ENCODE measurements at regions not wholly inside any gene's neighbourhood (a gene's known extent, or its start where the extent isn't known, plus 50 kb on each side); places are given as distances from the start of the nearest gene placed in this dataset.

- no peak overlapping the region for H3K4me3 ChIP-seq (ENCODE audit: low read length)
- DNase-seq (ENCODE audit: low read depth), result no peak
- TF ChIP-seq CTCF (IDR thresholded peaks at IDR 0.05; ENCODE audit: insufficient read depth, low read depth, low read length, missing control alignments), result no peak
Observed at GRCh38 chr1:4880626-4881025, 226.2 kb downstream of the AJAP1 start.

GRCh38 chr1:4877426-4877825 lies 223.0 kb downstream of the AJAP1 start:
- no peak overlapping the region for H3K4me3 ChIP-seq (ENCODE audit: low read length)
- DNase-seq (ENCODE audit: low read depth), result no peak
- TF ChIP-seq CTCF (IDR thresholded peaks at IDR 0.05; ENCODE audit: insufficient read depth, low read depth, low read length, missing control alignments), result no peak

GRCh38 chr1:4871373-4871772 lies 217.0 kb downstream of the AJAP1 start:
- H3K4me3 ChIP-seq (ENCODE audit: low read length), result no peak overlapping the region
- no peak for TF ChIP-seq CTCF (IDR thresholded peaks at IDR 0.05; ENCODE audit: insufficient read depth, low read depth, low read length, missing control alignments)

GRCh38 chr1:4868521-4868920 lies 214.1 kb downstream of the AJAP1 start:
- H3K4me3 ChIP-seq (ENCODE audit: low read length), result no peak overlapping the region
- no peak for DNase-seq (ENCODE audit: low read depth)
- no peak for TF ChIP-seq CTCF (IDR thresholded peaks at IDR 0.05; ENCODE audit: insufficient read depth, low read depth, low read length, missing control alignments)

More at GRCh38 chr1:4871373-4871772, 217.0 kb downstream of the AJAP1 start:
- DNase-seq (ENCODE audit: low read depth), result no peak

- peak; percentile 42 for DNase-seq (ENCODE audit: low read depth)
- no peak overlapping the region for H3K4me3 ChIP-seq (ENCODE audit: low read length)
- TF ChIP-seq CTCF (IDR thresholded peaks at IDR 0.05; ENCODE audit: insufficient read depth, low read depth, low read length, missing control alignments), result no peak
Observed at GRCh38 chr1:4856396-4856795, 202.0 kb downstream of the AJAP1 start.

- DNase-seq (ENCODE audit: low read depth), result no peak
- TF ChIP-seq CTCF (IDR thresholded peaks at IDR 0.05; ENCODE audit: insufficient read depth, low read depth, low read length, missing control alignments), result no peak
- H3K4me3 ChIP-seq (ENCODE audit: low read length), result no peak overlapping the region
Observed at GRCh38 chr1:4854367-4854766, 200.0 kb downstream of the AJAP1 start.

GRCh38 chr1:4853904-4854303 lies 199.5 kb downstream of the AJAP1 start:
- no peak overlapping the region for H3K4me3 ChIP-seq (ENCODE audit: low read length)
- no peak for TF ChIP-seq CTCF (IDR thresholded peaks at IDR 0.05; ENCODE audit: insufficient read depth, low read depth, low read length, missing control alignments)
- no peak for DNase-seq (ENCODE audit: low read depth)
